Fibroblast of lung (primary cell): ENCODE measurements at regions not wholly inside any gene's neighbourhood (a gene's known extent, or its start where the extent isn't known, plus 50 kb on each side); places are given as distances from the start of the nearest gene placed in this dataset.

Source experiments
- CTCF ChIP-seq, 2 donors: IDR thresholded peaks in 1 of 2; conservative IDR thresholded peaks in 1 of 2; 1 replicate in 1 of 2; 2 replicates in 1 of 2; pipeline ENCODE4 v1.5.1; 2011 to 2012; ENCODE audit warnings: low read length in 2 of 2, control low read depth in 1 of 2, inconsistent platforms in 1 of 2, low read depth in 1 of 2, mild to moderate bottlenecking in 1 of 2
- EZH2 ChIP-seq: IDR thresholded peaks from 2 replicates; pipeline ENCODE4 v1.5.1; 2012; ENCODE audit warnings: low read length, control low read depth, mild to moderate bottlenecking; ENCODE audit errors: missing control alignments

GRCh38 chr12:47020211-47020821, 59.1 kb upstream of the PCED1B start:
- TF ChIP-seq CTCF (conservative IDR thresholded peaks at IDR 0.05 in 1 of 2, IDR thresholded peaks at IDR 0.05 in 1 of 2; ENCODE audit: low read depth in 1 of 2, low read length in 2 of 2) (no peak), EZH2 (no peak)
